ENCODE measurements at regions not wholly inside any gene's neighbourhood (a gene's known extent, or its start where the extent isn't known, plus 50 kb on each side); places are given as distances from the start of the nearest gene placed in this dataset.

DNA sequence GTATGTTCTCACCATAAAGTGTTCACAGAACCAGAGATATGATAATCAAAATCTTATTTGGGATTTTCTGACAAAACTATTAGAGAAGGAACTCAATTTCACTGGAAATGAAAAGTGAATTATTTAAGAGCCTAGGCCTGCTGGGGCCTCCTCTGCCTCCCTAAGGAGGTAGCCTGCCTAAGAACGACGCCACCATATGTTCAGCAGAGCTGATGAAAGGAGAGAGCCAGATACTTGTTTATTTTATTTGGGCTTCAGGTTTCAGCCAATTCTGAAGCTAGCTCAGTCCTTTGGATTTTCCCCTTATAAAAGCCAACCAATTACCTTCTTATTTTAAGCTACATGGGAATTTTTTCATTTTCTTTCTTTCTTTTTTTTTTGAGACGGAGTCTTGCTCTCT lies 433.1 kb upstream of the MAP2 start:
- Histone ChIP-seq H2AK5ac (ENCODE audit: low read length, severe bottlenecking) (no peak overlapping the region), H3K9ac (ENCODE audit: low read length) (no peak overlapping the region), H3K4me3 (ENCODE audit: insufficient read depth in 1 of 2, low read depth in 1 of 2, low read length in 2 of 2) (no peak overlapping the region), H3K27ac (ENCODE audit: low read length, poor library complexity, severe bottlenecking) (no peak overlapping the region), H4K91ac (ENCODE audit: low read length) (no peak overlapping the region), H2BK15ac (ENCODE audit: low read depth, poor library complexity, severe bottlenecking) (no peak overlapping the region), H3K36me3 (ENCODE audit: control insufficient read depth in 1 of 2, insufficient read depth in 2 of 2, low read depth in 1 of 2, low read length in 2 of 2) (no peaks in the 10 kb centered on the region), H3K18ac (ENCODE audit: low read depth in 1 of 2, low read length in 2 of 2) (no peak overlapping the region), H3K4ac (ENCODE audit: low read depth in 1 of 2, low read length in 2 of 2) (no peak overlapping the region), H3K4me1 (ENCODE audit: control insufficient read depth, insufficient read depth, low read depth, low read length) (no peaks in the 10 kb centered on the region), H2AFZ (ENCODE audit: low read depth, low read length) (no peak overlapping the region), H3K4me2 (ENCODE audit: low read length, poor library complexity, severe bottlenecking) (no peak overlapping the region), H2BK12ac (ENCODE audit: low read length in 2 of 2) (no peak overlapping the region), H3K14ac (ENCODE audit: low read length in 2 of 2) (no peak overlapping the region), H3K9me3 (ENCODE audit: control insufficient read depth, low read length) (peaks cover 24% of the 10 kb centered on the region), H2BK5ac (ENCODE audit: low read depth, low read length, poor library complexity, severe bottlenecking) (no peak overlapping the region), H4K8ac (ENCODE audit: low read length) (no peak overlapping the region), H3K27me3 (ENCODE audit: control insufficient read depth in 1 of 2, insufficient read depth in 1 of 2, low read length in 2 of 2) (no peaks in the 10 kb centered on the region), H2BK120ac (ENCODE audit: low read depth, low read length) (no peak overlapping the region), H3K23ac (ENCODE audit: low read length in 2 of 2) (no peak overlapping the region), H3K79me1 (replicated peaks; ENCODE audit: low read length, poor library complexity, severe bottlenecking) (no peaks in the 10 kb centered on the region)
- no peak for DNase-seq
- WGBS = 78% methylated on average over 3 of the region's 3 CpGs

- no peak overlapping the region for H3K14ac ChIP-seq (ENCODE audit: low read length in 2 of 2)
- H3K79me1 ChIP-seq (replicated peaks; ENCODE audit: low read length, poor library complexity, severe bottlenecking) = no peaks in the 10 kb centered on the region
- H3K9me3 ChIP-seq (ENCODE audit: control insufficient read depth, low read length) = peaks cover 25% of the 10 kb centered on the region
- H3K4me3 ChIP-seq (ENCODE audit: insufficient read depth in 1 of 2, low read depth in 1 of 2, low read length in 2 of 2) = no peak overlapping the region
- no peak for DNase-seq
- no peak overlapping the region for H2BK12ac ChIP-seq (ENCODE audit: low read length in 2 of 2)
- no peak overlapping the region for H4K8ac ChIP-seq (ENCODE audit: low read length)
- no peaks in the 10 kb centered on the region for H3K36me3 ChIP-seq (ENCODE audit: control insufficient read depth in 1 of 2, insufficient read depth in 2 of 2, low read depth in 1 of 2, low read length in 2 of 2)
- no peaks in the 10 kb centered on the region for H3K4me1 ChIP-seq (ENCODE audit: control insufficient read depth, insufficient read depth, low read depth, low read length)
- no peak overlapping the region for H3K18ac ChIP-seq (ENCODE audit: low read depth in 1 of 2, low read length in 2 of 2)
- H3K4me2 ChIP-seq (ENCODE audit: low read length, poor library complexity, severe bottlenecking) = no peak overlapping the region
- H3K27ac ChIP-seq (ENCODE audit: low read length, poor library complexity, severe bottlenecking) = no peak overlapping the region
- H3K23ac ChIP-seq (ENCODE audit: low read length in 2 of 2) = no peak overlapping the region
- H2BK15ac ChIP-seq (ENCODE audit: low read depth, poor library complexity, severe bottlenecking) = no peak overlapping the region
- no peak overlapping the region for H4K91ac ChIP-seq (ENCODE audit: low read length)
- H3K4ac ChIP-seq (ENCODE audit: low read depth in 1 of 2, low read length in 2 of 2) = no peak overlapping the region
- no peak overlapping the region for H2BK5ac ChIP-seq (ENCODE audit: low read depth, low read length, poor library complexity, severe bottlenecking)
- H2BK120ac ChIP-seq (ENCODE audit: low read depth, low read length) = no peak overlapping the region
- no peak overlapping the region for H3K9ac ChIP-seq (ENCODE audit: low read length)
- H3K27me3 ChIP-seq (ENCODE audit: control insufficient read depth in 1 of 2, insufficient read depth in 1 of 2, low read length in 2 of 2) = no peaks in the 10 kb centered on the region
- no peak overlapping the region for H2AK5ac ChIP-seq (ENCODE audit: low read length, severe bottlenecking)
- 58% methylated on average over 2 of the region's 2 CpGs for WGBS
- H2AFZ ChIP-seq (ENCODE audit: low read depth, low read length) = no peak overlapping the region
These were observed 423.9 kb upstream of the MAP2 start for GRCh38 chr2:208999911-209000310.

GRCh38 chr2:209002054-209002453 lies 421.8 kb upstream of the MAP2 start:
- H3K4me3 ChIP-seq (ENCODE audit: insufficient read depth in 1 of 2, low read depth in 1 of 2, low read length in 2 of 2) = no peak overlapping the region
- H3K14ac ChIP-seq (ENCODE audit: low read length in 2 of 2) = no peak overlapping the region
- H3K9me3 ChIP-seq (ENCODE audit: control insufficient read depth, low read length) = peaks cover 33% of the 10 kb centered on the region
- H3K36me3 ChIP-seq (ENCODE audit: control insufficient read depth in 1 of 2, insufficient read depth in 2 of 2, low read depth in 1 of 2, low read length in 2 of 2) = no peaks in the 10 kb centered on the region
- H3K9ac ChIP-seq (ENCODE audit: low read length) = no peak overlapping the region
- no peak overlapping the region for H3K18ac ChIP-seq (ENCODE audit: low read depth in 1 of 2, low read length in 2 of 2)
- no peaks in the 10 kb centered on the region for H3K4me1 ChIP-seq (ENCODE audit: control insufficient read depth, insufficient read depth, low read depth, low read length)
- no peak overlapping the region for H2BK12ac ChIP-seq (ENCODE audit: low read length in 2 of 2)
- H2BK15ac ChIP-seq (ENCODE audit: low read depth, poor library complexity, severe bottlenecking) = no peak overlapping the region
- H3K27ac ChIP-seq (ENCODE audit: low read length, poor library complexity, severe bottlenecking) = no peak overlapping the region
- no peak overlapping the region for H2BK120ac ChIP-seq (ENCODE audit: low read depth, low read length)
- H2AK5ac ChIP-seq (ENCODE audit: low read length, severe bottlenecking) = no peak overlapping the region
- no peak overlapping the region for H3K23ac ChIP-seq (ENCODE audit: low read length in 2 of 2)
- 75% methylated on average over 1 of the region's 1 CpG for WGBS
- no peak for DNase-seq
- H2BK5ac ChIP-seq (ENCODE audit: low read depth, low read length, poor library complexity, severe bottlenecking) = no peak overlapping the region
- H3K27me3 ChIP-seq (ENCODE audit: control insufficient read depth in 1 of 2, insufficient read depth in 1 of 2, low read length in 2 of 2) = no peaks in the 10 kb centered on the region
- no peak overlapping the region for H3K4ac ChIP-seq (ENCODE audit: low read depth in 1 of 2, low read length in 2 of 2)
- H4K8ac ChIP-seq (ENCODE audit: low read length) = no peak overlapping the region
- H3K4me2 ChIP-seq (ENCODE audit: low read length, poor library complexity, severe bottlenecking) = no peak overlapping the region
- H2AFZ ChIP-seq (ENCODE audit: low read depth, low read length) = no peak overlapping the region
- H4K91ac ChIP-seq (ENCODE audit: low read length) = no peak overlapping the region
- H3K79me1 ChIP-seq (replicated peaks; ENCODE audit: low read length, poor library complexity, severe bottlenecking) = no peaks in the 10 kb centered on the region

DNA sequence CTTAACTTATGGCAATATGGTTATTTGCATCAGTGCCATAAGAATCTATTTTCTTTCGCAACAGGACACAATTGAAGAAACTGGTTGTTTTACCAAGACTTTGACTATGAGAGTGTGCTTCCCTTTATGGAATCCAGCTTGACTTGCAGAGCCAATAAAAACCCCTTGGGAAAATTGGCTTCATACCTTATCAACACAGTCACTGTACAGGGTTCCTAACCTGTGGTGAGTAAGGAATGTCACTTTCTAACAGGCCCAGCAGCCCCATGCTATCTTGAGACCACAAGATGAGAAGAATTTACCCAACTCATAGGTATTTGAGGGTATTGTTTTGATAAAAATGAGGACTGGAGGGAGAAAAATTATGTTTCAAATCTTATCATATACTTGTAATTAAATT lies 418.5 kb upstream of the MAP2 start:
- H3K4ac ChIP-seq (ENCODE audit: low read depth in 1 of 2, low read length in 2 of 2) = no peak overlapping the region
- no peak overlapping the region for H3K18ac ChIP-seq (ENCODE audit: low read depth in 1 of 2, low read length in 2 of 2)
- H4K8ac ChIP-seq (ENCODE audit: low read length) = no peak overlapping the region
- 86% methylated on average over 1 of the region's 1 CpG for WGBS
- no peaks in the 10 kb centered on the region for H3K4me1 ChIP-seq (ENCODE audit: control insufficient read depth, insufficient read depth, low read depth, low read length)
- no peak overlapping the region for H4K91ac ChIP-seq (ENCODE audit: low read length)
- H3K9me3 ChIP-seq (ENCODE audit: control insufficient read depth, low read length) = peaks cover 37% of the 10 kb centered on the region
- no peak overlapping the region for H2AFZ ChIP-seq (ENCODE audit: low read depth, low read length)
- no peak overlapping the region for H3K23ac ChIP-seq (ENCODE audit: low read length in 2 of 2)
- no peaks in the 10 kb centered on the region for H3K36me3 ChIP-seq (ENCODE audit: control insufficient read depth in 1 of 2, insufficient read depth in 2 of 2, low read depth in 1 of 2, low read length in 2 of 2)
- H2BK5ac ChIP-seq (ENCODE audit: low read depth, low read length, poor library complexity, severe bottlenecking) = no peak overlapping the region
- DNase-seq = no peak
- H2BK15ac ChIP-seq (ENCODE audit: low read depth, poor library complexity, severe bottlenecking) = no peak overlapping the region
- no peak overlapping the region for H2AK5ac ChIP-seq (ENCODE audit: low read length, severe bottlenecking)
- H2BK120ac ChIP-seq (ENCODE audit: low read depth, low read length) = no peak overlapping the region
- H3K9ac ChIP-seq (ENCODE audit: low read length) = no peak overlapping the region
- H3K14ac ChIP-seq (ENCODE audit: low read length in 2 of 2) = no peak overlapping the region
- no peak overlapping the region for H3K4me2 ChIP-seq (ENCODE audit: low read length, poor library complexity, severe bottlenecking)
- no peaks in the 10 kb centered on the region for H3K27me3 ChIP-seq (ENCODE audit: control insufficient read depth in 1 of 2, insufficient read depth in 1 of 2, low read length in 2 of 2)
- H3K27ac ChIP-seq (ENCODE audit: low read length, poor library complexity, severe bottlenecking) = no peak overlapping the region
- no peak overlapping the region for H3K4me3 ChIP-seq (ENCODE audit: insufficient read depth in 1 of 2, low read depth in 1 of 2, low read length in 2 of 2)
- H3K79me1 ChIP-seq (replicated peaks; ENCODE audit: low read length, poor library complexity, severe bottlenecking) = no peaks in the 10 kb centered on the region
- H2BK12ac ChIP-seq (ENCODE audit: low read length in 2 of 2) = no peak overlapping the region
